HG02885 (cell line): ENCODE measurements at regions not wholly inside any gene's neighbourhood (a gene's known extent, or its start where the extent isn't known, plus 50 kb on each side); places are given as distances from the start of the nearest gene placed in this dataset.
"Not testable (repeated sequence)": the region's sequence is repeated elsewhere in the genome, so short reads cannot be mapped to it uniquely, and the experiment has no call there.

Experiments
- ATAC-seq: cut with Tn5 transposase; IDR thresholded peaks from one replicate; pipeline ENCODE4 v1.9.1; 2021; ENCODE audit warnings: mild to moderate bottlenecking; ENCODE audit not compliant: unreplicated experiment, poor library complexity

DNA sequence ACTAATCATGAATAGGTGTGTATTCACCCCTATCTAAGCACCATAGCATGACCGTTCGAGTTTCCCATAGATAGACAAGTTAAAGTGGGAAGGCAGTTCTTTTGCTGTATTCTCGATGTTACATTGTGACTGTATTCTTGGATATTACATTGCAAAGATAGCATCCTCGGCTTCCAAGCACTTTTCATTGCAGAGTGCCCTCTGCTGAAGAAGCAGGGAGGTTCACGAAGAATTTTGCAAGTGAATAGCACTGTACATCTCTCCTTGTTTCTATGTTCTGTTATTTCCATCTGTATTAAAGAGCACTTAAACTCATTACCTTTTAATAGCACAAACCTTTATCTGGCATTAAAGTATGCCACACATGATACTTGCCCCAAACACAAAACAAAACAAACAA is 426.7 kb upstream of the ARX start:
- ATAC-seq, result no peak

DNA sequence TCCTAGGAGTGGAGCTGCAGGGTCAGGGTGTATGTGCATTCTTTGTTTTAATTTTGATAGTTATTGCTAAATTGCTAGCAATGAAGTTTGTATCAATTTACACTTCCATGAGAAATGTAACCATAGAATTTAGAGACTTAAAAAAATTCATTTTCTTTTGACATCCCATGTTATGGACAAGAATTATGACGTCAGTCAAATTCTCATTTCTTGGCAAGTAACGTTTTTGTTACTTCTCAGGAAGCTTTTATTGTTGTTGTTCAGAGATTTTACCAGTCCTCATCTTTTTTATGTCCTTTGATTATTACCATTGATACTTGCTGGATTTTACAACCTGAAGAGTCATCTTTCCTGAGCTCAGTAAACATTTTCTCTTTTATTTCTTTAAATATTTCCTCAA is 417.5 kb upstream of the ARX start:
- ATAC-seq, result no peak

DNA sequence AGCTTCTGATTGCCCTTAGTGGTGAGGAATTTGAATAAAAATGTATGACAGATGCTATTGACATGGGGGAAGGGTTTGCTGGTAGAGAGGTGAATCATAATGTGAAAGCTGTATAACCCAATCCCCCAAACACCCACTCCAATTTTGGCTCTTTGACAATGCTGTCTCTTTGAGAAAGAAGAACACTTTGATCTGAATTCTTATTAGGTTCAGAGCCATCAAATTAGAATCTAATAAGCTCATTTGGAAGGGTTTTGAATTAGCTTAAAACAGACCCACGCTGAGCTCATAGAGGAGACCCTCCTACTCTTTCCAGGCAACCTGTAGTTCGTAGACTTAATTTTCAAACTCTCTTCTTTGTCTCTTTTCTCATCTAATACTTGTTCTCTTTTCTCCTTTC is 416.6 kb upstream of the ARX start:
- ATAC-seq, result no peak

DNA sequence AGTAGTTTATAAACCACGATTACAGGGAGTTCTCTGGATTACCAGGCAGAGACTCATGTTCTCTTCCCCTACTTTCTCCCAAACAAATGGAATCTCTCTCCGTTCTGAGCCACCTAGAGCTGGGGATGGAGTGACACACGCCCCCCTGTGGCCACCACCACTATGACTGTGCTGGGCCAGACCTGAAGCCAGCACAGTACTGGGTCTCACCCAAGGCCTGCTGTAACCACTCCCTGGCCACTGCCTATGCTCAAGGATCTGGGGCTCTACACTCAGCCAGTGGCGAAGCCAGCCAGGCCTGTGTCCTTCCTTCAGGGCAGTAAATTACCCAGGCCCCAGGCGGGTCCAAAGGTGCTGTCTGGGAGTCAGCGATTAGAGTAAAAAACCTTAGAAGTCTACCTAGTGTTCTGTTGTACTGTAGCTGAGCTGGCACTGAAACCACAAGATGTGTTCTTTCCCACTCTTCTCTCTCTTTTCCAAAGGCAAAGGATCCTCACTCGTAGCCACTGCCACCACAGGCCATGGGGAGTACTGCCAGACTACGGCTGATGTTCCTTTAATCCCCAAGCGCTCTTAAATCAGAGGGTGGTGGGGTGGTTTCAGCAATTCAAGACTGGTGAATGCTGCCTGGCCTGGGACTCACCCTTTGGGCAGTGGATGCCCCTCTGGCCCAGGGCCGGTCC is 412.2 kb upstream of the ARX start:
- ATAC-seq, result no peak

DNA sequence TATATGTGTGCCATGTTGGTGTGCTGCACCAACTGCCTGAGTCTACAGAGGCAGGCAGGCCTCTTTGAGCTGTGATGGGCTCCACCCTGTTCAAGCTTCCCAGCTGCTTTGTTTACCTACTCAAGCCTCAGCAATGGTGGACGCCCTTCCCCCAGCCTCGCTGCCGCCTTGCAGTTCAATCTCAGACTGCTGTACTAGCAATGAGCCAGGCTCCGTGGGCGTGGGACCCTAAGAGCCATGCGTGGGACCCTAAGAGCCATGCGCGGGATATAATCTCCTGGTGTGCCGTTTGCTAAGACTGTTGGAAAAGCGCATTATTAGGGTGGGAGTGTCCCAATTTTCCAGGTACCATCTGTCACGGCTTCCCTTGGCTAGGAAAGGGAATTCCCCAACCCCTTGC is 388.4 kb upstream of the ARX start:
- ATAC-seq, result not testable (repeated sequence)

DNA sequence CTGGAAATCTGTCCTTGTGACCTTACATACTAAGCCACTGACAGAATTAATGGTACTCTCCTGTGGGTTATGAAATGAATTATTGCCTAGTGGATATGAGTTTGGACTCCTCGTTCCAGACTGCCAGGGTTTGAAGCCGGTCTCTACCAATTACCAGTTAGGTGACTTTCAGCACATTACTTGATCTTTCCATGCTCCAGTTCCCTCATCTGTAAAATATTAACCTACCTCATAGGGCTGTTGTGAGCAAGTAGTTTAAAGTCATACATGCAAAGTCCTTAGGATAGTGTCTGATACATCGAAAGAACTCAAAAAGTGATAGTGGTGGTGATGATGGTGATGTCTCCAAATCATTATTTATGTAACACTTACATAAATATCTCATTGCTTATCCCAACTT is 373.5 kb upstream of the ARX start:
- no peak for ATAC-seq

DNA sequence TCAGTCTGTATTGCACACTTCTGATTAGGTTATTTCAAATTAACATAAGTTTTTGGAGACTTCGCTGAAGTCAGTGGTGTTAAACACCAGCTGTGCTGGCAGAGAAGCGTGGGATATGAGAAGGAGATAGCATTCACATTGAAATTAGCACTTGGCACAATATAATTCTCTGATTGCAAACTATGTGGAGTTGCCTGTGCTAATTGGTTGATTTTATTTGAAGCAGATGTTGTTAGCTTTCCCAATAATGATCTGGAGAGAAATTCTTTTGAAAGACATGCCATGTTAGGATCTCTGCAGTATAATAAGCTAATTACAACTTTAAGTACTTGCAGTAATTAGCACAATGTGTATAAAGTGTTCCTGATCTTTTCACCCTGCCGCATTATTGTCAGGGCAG is 367.4 kb upstream of the ARX start:
- ATAC-seq, result no peak

DNA sequence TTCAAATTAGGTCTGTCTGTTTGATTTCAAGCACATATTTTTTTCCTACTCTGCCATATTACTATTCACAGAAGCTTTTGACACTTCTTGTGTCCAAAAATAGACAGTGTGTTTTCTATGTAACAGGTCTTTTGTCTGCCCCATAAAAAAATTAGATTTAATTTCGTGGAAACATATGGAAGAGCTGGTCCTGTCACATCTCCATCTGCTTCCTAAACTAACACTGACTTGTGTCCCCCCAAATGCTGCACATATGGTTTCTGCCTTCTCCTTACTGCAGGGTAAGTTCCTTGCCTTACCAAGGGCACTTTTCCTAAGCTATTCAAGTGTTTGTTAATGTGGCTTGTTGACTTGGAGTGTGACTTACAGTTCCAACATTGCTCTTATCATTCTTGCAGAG is 340.7 kb upstream of the ARX start:
- ATAC-seq, result no peak

DNA sequence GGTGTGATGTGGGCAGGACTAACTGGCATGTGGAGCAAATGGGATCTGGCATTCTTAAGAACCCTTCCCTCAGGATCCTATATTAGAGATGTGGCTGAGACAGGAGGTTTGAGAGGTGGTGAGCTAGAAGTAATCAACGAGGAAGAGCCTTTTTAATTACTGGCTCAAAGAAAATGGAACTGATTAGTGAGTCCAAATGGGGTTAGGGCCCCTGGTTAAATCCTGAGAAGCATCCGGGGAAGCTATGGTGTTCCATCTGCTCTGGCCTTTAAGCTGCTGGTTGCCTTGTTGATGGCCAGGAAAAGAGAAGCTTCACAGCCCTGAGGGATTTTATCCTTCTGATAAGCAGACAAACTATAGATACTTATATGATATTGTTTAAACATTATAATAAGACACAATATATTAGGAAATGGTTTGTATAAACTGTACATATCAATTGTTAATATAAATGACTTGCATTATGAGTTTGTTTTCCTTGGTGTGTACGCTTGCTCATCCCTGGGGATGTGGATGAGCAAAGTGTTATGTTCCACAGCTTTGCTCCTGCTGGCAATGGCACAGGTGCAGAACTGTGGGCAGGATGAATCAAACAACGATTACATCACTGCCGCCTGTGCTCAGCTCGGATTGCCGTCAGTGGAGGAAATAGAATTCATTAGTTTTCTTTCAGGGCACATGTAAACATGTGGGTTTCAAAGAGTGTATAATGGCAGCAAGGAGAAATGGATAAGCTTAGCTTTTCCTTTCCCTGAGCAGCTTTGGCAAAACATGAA is 328.6 kb upstream of the ARX start:
- ATAC-seq, result no peak

DNA sequence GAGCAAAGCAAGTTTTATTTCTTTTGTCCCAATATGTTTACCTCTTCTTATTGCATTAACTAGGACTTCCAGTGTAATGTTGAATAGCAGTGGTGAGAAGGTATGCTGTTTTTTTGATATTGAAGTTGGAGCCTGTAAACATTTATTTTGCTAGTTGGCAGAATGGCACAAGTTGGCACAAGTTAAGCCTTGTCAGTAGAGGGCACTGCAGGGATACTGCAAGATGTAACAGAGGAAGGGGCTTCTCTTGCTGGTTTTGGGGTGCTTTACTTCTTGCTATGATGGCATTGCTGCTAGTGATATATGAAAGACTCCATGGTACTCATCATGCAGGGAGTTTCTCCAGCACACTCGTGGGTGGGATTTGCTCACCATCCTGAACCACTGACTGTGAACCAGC is 327.3 kb upstream of the ARX start:
- no peak for ATAC-seq

DNA sequence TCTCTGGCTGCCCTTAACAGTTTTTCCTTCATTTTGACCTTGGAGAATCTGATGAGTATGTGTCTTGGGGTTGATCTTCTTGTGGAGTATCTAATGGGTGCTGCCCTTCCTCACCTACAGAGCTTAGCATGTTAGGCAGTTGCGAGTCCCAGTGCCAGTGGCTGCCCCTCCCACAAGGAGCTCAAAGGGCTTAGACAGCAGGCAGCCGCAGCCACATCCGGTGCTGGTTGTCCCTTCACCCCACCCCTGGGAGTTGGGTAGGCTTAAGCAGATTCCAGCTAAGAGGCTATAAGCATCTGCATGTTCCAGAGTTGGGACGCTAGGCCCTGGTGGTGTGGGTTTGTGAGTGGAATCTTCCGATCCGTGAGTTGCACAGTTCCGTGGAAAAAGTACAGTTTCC is 322.1 kb upstream of the ARX start:
- ATAC-seq, result no peak

DNA sequence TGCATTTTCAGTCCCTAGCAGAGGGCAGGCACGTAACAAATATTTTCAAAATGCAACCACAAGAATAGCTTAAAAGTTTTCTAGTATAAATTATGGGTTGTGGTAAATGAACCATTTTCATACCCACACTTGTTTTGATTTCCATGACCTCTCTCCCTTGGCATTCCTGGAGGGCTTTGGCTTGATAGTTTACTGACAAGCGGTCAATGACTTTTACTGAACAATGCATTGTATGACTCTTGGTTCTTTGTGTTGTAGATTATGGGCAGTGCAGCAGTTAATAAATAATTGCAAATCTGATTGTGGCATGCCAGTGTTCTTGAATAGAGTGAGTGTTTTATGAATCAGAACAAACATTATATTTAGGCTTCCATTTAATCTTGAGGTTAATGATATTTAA is 285.2 kb upstream of the ARX start:
- no peak for ATAC-seq

DNA sequence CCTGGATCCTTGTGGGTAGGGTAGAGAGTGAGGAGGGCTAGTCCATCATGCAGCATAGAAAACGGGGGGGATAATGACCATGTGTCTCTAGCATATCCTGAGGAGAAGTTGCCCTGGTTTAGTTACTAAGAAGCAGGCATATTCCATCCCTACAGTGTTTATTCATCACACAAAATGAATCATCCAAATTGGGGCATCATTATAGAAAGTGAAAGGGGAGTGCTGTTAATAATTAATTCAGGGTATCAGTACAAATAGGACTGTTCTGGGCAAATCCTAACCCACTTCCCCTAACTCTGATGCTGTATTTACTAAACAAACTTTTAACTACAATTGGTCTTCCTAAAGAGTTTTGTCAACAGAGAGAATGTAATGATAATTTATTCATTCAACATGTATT is 281.1 kb upstream of the ARX start:
- no peak for ATAC-seq

DNA sequence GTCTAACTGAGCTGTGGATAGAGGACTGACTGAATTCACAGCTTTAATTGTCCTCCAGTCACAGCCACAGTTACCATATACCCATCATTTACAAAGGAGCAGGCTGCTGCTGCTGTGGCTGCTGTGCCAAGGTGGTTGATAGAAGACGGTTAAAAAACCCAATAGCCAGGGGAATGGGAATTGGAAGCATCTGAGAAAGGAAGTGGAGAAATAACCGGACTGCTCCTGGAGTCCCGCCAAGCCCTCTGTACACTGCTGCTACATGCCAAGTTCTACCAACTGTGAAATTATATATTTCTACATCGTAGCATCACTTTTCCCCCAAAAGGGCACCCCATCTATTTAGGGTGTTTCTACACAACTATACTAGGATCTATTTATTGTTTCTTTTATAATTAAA is 279.7 kb upstream of the ARX start:
- ATAC-seq, result no peak

DNA sequence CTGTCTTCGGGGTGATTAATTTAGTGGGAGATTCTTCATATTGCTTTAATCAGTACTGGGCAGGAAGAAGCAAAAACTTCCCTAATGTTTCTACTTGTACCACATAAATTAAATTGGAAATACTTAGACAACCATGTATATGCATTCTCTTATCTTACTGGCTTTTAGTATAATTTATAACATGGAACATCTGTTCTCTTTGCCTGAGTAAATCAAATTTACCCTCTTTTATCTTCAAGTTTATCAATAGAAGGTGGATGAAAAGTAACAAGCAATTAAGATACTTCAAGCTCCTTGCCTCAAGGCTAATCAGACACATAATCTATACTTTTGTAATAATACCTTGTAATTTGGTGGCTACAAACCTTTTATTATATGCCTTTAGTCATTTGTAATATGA is 274.4 kb upstream of the ARX start:
- ATAC-seq, result no peak

DNA sequence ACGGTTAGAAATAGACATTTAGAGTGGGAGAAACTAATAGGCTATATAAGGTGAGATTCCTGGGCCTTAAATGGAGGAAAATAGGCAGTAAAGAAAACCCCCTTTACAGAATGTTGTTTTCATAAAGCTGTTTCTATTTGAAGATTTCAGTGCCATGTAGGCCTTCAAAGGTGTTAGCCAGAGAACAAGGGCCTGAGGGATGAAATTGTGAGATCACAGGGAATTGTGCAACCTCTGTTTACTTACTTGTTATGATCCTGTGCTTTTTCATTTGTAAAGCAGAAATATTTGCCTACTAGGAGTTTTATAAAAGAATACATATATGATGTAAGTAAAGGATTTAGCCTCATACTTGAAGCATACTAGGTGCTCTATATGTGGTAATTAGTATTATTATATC is 272.9 kb upstream of the ARX start:
- ATAC-seq, result no peak

DNA sequence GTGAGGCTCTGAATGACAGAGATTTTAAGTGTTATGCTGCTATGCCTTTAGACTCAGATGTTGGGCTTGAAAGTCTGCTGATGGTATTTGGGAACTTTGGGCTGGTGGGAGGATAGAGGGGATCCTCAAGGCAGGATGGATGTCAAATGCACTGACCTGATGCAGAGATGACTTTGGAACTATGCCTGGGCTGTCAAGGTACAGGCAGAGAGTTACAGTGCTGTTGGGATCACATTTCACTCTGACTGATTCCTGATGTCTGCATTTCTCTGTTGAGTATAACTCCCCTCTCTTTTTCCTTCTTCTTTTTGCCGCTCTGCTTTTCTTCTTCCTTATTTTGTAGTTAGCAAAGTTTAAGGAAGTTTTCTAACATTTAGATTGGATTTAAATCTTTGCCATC is 271.8 kb upstream of the ARX start:
- ATAC-seq, result no peak

DNA sequence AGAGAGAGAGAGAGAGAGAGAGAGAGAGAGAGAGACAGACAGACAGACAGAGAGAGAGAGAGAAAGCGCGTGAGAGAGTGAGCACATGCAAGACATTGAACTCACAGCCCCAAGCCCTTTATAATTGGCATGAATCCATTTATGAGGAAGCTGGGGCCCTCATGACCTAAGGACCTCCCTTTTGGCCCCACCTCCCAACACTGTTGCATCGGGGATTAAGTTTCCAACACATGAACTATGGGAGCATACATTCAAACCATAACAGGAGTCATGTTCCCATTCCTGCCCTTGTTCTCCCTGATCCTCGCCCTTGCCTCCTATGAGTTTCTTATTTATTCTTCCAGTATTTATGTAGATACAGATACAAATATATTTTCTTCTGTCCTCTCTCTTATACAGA is 269.8 kb upstream of the ARX start:
- no peak for ATAC-seq

DNA sequence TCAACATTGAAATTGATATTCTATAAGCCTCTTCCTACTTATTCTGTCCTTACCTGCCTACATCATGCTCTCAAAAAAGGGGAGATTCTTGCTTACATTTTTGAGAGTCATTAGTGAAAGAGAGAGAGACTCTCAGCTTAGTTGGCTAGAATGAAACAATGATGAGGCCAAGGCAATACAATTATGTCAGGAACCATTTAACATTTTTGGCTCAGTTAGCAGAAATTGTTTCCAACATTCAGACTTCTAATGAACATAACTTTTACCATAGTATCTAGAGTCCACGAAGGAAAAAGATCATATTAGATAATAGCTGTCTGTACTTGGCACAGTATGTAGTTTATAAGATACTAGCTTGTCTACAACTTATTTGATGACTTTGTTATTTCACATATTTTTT is 263.7 kb upstream of the ARX start:
- ATAC-seq, result no peak

DNA sequence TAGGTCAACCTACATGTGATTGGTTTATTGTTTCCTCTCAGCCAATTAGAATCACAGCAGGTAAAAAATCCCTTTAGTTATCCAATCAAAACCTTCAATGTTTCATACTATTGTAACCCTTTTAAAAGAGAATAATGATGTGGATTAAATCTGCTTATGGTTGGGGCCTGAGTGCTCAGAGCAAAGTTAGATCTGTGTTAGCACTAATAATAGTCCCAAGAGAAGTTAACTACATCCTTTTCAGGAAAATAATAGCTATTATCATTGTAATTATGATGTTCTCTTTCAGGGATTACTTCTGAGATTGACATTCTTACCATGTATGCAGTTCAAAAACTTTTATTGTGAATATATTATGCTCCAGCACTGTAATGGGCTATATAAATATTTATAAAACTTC is 262.6 kb upstream of the ARX start:
- no peak for ATAC-seq

DNA sequence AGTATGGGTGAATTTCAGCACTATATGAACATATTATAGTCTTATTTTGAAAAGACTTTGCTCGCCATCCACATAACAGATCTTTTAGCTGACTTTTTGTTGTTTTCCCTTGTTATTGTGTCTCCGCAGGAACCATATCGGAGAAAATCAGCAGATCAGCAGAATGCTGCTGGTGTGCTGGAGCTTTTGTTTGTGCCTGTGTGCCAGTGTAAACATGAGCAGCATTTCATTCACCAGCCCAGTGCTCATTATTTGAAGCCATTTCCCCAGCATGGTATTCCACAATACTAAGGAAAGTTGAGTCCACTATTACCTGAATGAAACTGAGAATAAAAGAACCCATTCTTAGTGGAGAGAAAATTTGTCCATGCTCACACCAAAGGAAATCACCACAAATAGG is 261.8 kb upstream of the ARX start:
- ATAC-seq, result no peak

DNA sequence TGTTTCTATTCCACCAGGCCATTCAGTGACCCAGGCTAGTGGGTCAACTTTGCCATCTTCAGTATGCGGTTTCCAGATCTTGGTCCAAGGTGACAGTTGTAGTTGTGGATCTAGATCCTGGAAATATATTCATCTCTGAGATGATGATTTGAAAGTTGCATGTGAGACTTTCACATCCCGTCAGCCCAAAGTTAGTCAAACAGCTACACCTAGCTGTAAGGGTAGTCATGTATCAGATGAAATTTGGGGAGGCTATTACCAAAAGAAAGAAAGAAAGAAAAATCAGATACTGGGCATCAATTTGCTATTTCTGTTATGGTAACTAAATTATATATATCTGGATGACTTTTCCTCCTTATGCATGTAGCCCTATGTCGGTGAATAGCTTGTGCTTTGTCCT is 259.4 kb upstream of the ARX start:
- ATAC-seq, result no peak
